ENCODE measurements at regions not wholly inside any gene's neighbourhood (a gene's known extent, or its start where the extent isn't known, plus 50 kb on each side); places are given as distances from the start of the nearest gene placed in this dataset.

- TF ChIP-seq CTCF (IDR thresholded peaks at IDR 0.05; ENCODE audit: low read depth, low read length, poor library complexity, severe bottlenecking) (no peak), EZH2phosphoT487 (IDR thresholded peaks at IDR 0.05; ENCODE audit: borderline replicate concordance, low read length) (no peak)
Measured at GRCh38 chr2:51153236-51153635, 121.3 kb upstream of the NRXN1 start.

Measured in DOHH2 (cell line).